ENCODE measurements at regions not wholly inside any gene's neighbourhood (a gene's known extent, or its start where the extent isn't known, plus 50 kb on each side); places are given as distances from the start of the nearest gene placed in this dataset.

DNA sequence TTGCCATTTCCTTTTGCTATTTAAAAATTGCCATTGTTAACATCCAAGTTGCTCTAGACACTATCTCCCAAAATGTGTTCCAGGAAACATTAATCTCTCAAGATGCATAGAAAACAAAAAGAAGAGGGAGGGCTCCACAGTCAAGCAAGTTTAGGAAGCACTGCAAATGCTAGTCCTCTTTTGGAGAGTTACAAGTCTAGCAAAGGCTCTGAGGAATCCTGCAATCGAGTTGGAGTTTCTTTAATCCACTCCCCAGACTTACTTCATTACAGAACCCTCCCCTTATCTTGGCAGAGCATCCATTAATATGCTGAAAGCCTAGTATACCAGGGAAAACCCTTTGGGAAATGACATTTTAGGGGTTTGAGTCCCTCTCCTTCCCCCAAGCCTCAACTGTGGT, 147.9 kb downstream of the SYF2 start:
- no peak for FAIRE-seq
- Histone ChIP-seq H3K79me2 (ENCODE audit: insufficient read depth, low read length) (no peaks in the 10 kb centered on the region), H2AFZ (ENCODE audit: low read length) (no peak overlapping the region), H3K4me2 (ENCODE audit: low read depth, low read length) (no peak overlapping the region), H3K36me3 (replicated peaks in 1 of 2; ENCODE audit: control insufficient read depth in 1 of 2, insufficient read depth in 2 of 2, low read length in 2 of 2) (no peaks in the 10 kb centered on the region), H3K4me3 (replicated peaks in 1 of 3; ENCODE audit: insufficient read depth in 1 of 3, low read depth in 2 of 3, low read length in 3 of 3) (no peak overlapping the region), H3K9me3 (ENCODE audit: low read length) (no peaks in the 10 kb centered on the region), H3K9ac (ENCODE audit: insufficient read depth, low read depth, low read length) (no peak overlapping the region), H3K27ac (ENCODE audit: extremely low read length, insufficient read depth, low read length) (no peak overlapping the region), H4K20me1 (ENCODE audit: insufficient read depth, low read length) (no peaks in the 10 kb centered on the region), H3K4me1 (ENCODE audit: insufficient read depth, low read length) (no peaks in the 10 kb centered on the region), H3K27me3 (ENCODE audit: control insufficient read depth in 1 of 2, insufficient read depth in 2 of 2, low read length in 2 of 2) (peaks cover 0 to 11% of the 10 kb centered on the region in 2 experiments; a peak in 2 of 5 replicates)
- intact Hi-C loops (cut with micrococcal nuclease; ENCODE audit: unreplicated experiment) (no loop called here), in situ Hi-C loops (cut with HindIII; ENCODE audit: extremely low pct_ligation_motif_present, low pct_unique_long_range_greater_than_20kb) (no loop called here)
- BruUV-seq (replicated peaks) = no TSS peak
- 0% methylated on average over 1 of the region's 1 CpG for WGBS (ENCODE audit: low lambda C conversion rate)
- DNase-seq (ENCODE audit: low spot score) = no peak
- TF ChIP-seq SYNCRIP (IDR thresholded peaks at IDR 0.05; ENCODE audit: insufficient read depth, low read depth, low read length) = no peak
- TF ChIP-seq FOXP1 (IDR thresholded peaks at IDR 0.05) = no peak
- TF ChIP-seq FOXP1 (CRISPR knock-in tag; IDR thresholded peaks at IDR 0.05) = no peak
- TF ChIP-seq ZNF703 (CRISPR knock-in tag; IDR thresholded peaks at IDR 0.05; ENCODE audit: borderline replicate concordance) = no peak
- no peak for TF ChIP-seq SRF (IDR thresholded peaks at IDR 0.05; ENCODE audit: low read depth, low read length)
- TF ChIP-seq ATF3 (CRISPR knock-in tag; IDR thresholded peaks at IDR 0.05) = no peak
- TF ChIP-seq MIER2 (CRISPR knock-in tag; IDR thresholded peaks at IDR 0.05) = no peak
- TF ChIP-seq MAFK (conservative IDR thresholded peaks at IDR 0.05 in 1 of 2, IDR thresholded peaks at IDR 0.05 in 1 of 2; ENCODE audit: low read length in 2 of 2) = no peak
- no peak for TF ChIP-seq GATAD1 (CRISPR knock-in tag; IDR thresholded peaks at IDR 0.05)
- POLR2A ChIA-PET = no interaction called here
- CTCF ChIA-PET (ENCODE audit: low intra/inter-chr PET ratio, low total read pairs) = no interaction called here
- no peak for ATAC-seq

GRCh38 chr1:25083481-25084345, 148.6 kb downstream of the SYF2 start:
- H2AFZ ChIP-seq (ENCODE audit: low read length) = no peak overlapping the region
- H3K9ac ChIP-seq (ENCODE audit: insufficient read depth, low read depth, low read length) = no peak overlapping the region
- H3K9me3 ChIP-seq (ENCODE audit: low read length) = no peaks in the 10 kb centered on the region
- DNase-seq (ENCODE audit: low spot score) (no peak), FAIRE-seq (no peak), ATAC-seq (no peak)
- H4K20me1 ChIP-seq (ENCODE audit: insufficient read depth, low read length) = no peaks in the 10 kb centered on the region
- no peaks in the 10 kb centered on the region for H3K4me1 ChIP-seq (ENCODE audit: insufficient read depth, low read length)
- H3K27ac ChIP-seq (ENCODE audit: extremely low read length, insufficient read depth, low read length) = no peak overlapping the region
- H3K79me2 ChIP-seq (ENCODE audit: insufficient read depth, low read length) = no peaks in the 10 kb centered on the region
- in situ Hi-C loops (cut with HindIII; ENCODE audit: extremely low pct_ligation_motif_present, low pct_unique_long_range_greater_than_20kb) = no loop called here
- H3K4me2 ChIP-seq (ENCODE audit: low read depth, low read length) = no peak overlapping the region
- no TSS peak for BruUV-seq (replicated peaks)
- TF ChIP-seq, protein P1, sequence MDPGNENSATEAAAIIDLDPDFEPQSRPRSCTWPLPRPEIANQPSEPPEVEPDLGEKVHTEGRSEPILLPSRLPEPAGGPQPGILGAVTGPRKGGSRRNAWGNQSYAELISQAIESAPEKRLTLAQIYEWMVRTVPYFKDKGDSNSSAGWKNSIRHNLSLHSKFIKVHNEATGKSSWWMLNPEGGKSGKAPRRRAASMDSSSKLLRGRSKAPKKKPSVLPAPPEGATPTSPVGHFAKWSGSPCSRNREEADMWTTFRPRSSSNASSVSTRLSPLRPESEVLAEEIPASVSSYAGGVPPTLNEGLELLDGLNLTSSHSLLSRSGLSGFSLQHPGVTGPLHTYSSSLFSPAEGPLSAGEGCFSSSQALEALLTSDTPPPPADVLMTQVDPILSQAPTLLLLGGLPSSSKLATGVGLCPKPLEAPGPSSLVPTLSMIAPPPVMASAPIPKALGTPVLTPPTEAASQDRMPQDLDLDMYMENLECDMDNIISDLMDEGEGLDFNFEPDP (CRISPR knock-in tag; conservative IDR thresholded peaks at IDR 0.05) = no peak
- no peak for TF ChIP-seq ZNF121 (CRISPR knock-in tag; IDR thresholded peaks at IDR 0.05)
- TF ChIP-seq ZNF768 (CRISPR knock-in tag; IDR thresholded peaks at IDR 0.05) = peak; percentile 88
- TF ChIP-seq ZNF672 (CRISPR knock-in tag; IDR thresholded peaks at IDR 0.05) = no peak
- TF ChIP-seq ZBTB14 (CRISPR knock-in tag; IDR thresholded peaks at IDR 0.05) = no peak
- no peak for TF ChIP-seq ZNF329 (CRISPR knock-in tag; IDR thresholded peaks at IDR 0.05; ENCODE audit: low read depth)
- ChIA-PET POLR2A (no interaction called here), CTCF (ENCODE audit: low intra/inter-chr PET ratio, low total read pairs) (no interaction called here)
- no peaks in the 10 kb centered on the region for H3K36me3 ChIP-seq (replicated peaks in 1 of 2; ENCODE audit: control insufficient read depth in 1 of 2, insufficient read depth in 2 of 2, low read length in 2 of 2)
- peaks cover 0 to 11% of the 10 kb centered on the region in 2 experiments; a peak in 2 of 5 replicates for H3K27me3 ChIP-seq (ENCODE audit: control insufficient read depth in 1 of 2, insufficient read depth in 2 of 2, low read length in 2 of 2)
- WGBS (ENCODE audit: low lambda C conversion rate) = 40% methylated on average over 10 of the region's 20 CpGs
- H3K4me3 ChIP-seq (replicated peaks in 1 of 3; ENCODE audit: insufficient read depth in 1 of 3, low read depth in 2 of 3, low read length in 3 of 3) = no peak overlapping the region
- intact Hi-C loops (cut with micrococcal nuclease; ENCODE audit: unreplicated experiment) = no loop called here

Data from HepG2 (cell line).